Heart right ventricle (tissue), 16 donors: ENCODE measurements at regions not wholly inside any gene's neighbourhood (a gene's known extent, or its start where the extent isn't known, plus 50 kb on each side); places are given as distances from the start of the nearest gene placed in this dataset.

Experiments used
- ATAC-seq, 8 donors: fragments of 200-7000 bp; cut with Tn5 transposase; one replicate each; pipeline ENCODE4 v1.9.1; 2020; ENCODE audit warnings: mild to moderate bottlenecking in 8 of 8, moderate library complexity in 8 of 8, moderate number of reproducible peaks in 1 of 8
- DNase-seq, 2 donors: peaks; one replicate each; pipeline ENCODE4 v3.0.0-alpha.2; 2020
- H3K27ac ChIP-seq, 10 donors: fragments of 200-600 bp; sonication (generic) in 2 of 10; one replicate each; pipeline versions ENCODE4 v1.5.0 to v1.8.0; 2020 to 2022; ENCODE audit warnings: mild to moderate bottlenecking in 3 of 10
- H3K27me3 ChIP-seq, 7 donors: fragments of 200-600 bp; one replicate each; pipeline ENCODE4 v1.8.0; 2021 to 2022; ENCODE audit warnings: mild to moderate bottlenecking in 2 of 7
- H3K36me3 ChIP-seq, 9 donors: fragments of 200-600 bp; sonication (generic) in 1 of 9; one replicate each; pipeline versions ENCODE4 v1.5.0 to v1.8.0; 2020 to 2022; ENCODE audit warnings: mild to moderate bottlenecking in 2 of 9
- H3K4me1 ChIP-seq, 9 donors: fragments of 200-600 bp; sonication (generic) in 1 of 9; one replicate each; pipeline versions ENCODE4 v1.5.0 to v1.8.0; 2020 to 2022; ENCODE audit warnings: mild to moderate bottlenecking in 4 of 9
- H3K4me3 ChIP-seq, 10 donors: fragments of 200-600 bp; sonication (generic) in 2 of 10; one replicate each; pipeline versions ENCODE4 v1.5.0 to v1.8.0; 2020 to 2022; ENCODE audit warnings: mild to moderate bottlenecking in 7 of 10, moderate library complexity in 2 of 10
- H3K9me3 ChIP-seq, 11 donors: fragments of 200-600 bp in 10 of 11; sonication (generic) in 2 of 11; one replicate each; pipeline versions ENCODE4 v1.5.0 to v1.8.0; 2013 to 2022; ENCODE audit warnings: mild to moderate bottlenecking in 2 of 11, control low read depth in 1 of 11, moderate library complexity in 1 of 11
- CTCF ChIP-seq, 9 donors: fragments of 200-600 bp; sonication (generic) in 2 of 9; IDR thresholded peaks; one replicate each; pipeline versions ENCODE4 v1.5.0 to v1.8.0; 2021 to 2022; ENCODE audit warnings: antibody characterized with exemption in 9 of 9, mild to moderate bottlenecking in 5 of 9, moderate library complexity in 1 of 9
- WGBS, 2 donors: extraction: QIAGEN DNeasy Blood & Tissue Kit; methylation state at CpG; one replicate each; pipeline ENCODE4 v1.1.7; 2013; ENCODE audit warnings: inconsistent platforms in 1 of 2; 5-methylcytosine and 5-hydroxymethylcytosine counted together
- intact Hi-C, 10 donors: fragments of 100-400 bp; cut with DNase I; formaldehyde crosslinking; loops; one replicate each; pipeline versions ENCODE4 v1.11.1 to v1.14.2; 2022
- donor health status: Arrhythmogenic right ventricular cardiomyopathy.
- donor health status: ischemic (EF 13 %, LVEDD 7.1; RV severe dilation, severe dysfunction).
- donor health status: healthy with polysubstance abuse.
- donor health status: DM: no; HTN: yes; CAD: no.
- donor health status: DM: no; HTN: no; CAD: no.
- donor health status: ischemic (EF 25% LVEDD 6.9; RV normal size, moderate dysfunction).
- donor health status: ischemic (EF 25% LVEDD 5.7; RV mildly dilated, moderate dysfunction).
- donor health status: healthy.
- donor health status: DM: yes; HTN: yes; CAD: no.
- donor health status: Ischemic cardiomyopathy.
- donor health status: ischemic (EF 35%, LVEDD 5.7; RV mildly dilated, moderate dysfunction).
- donor health status: nonischemic (EF 11% LVEDD 7.7; RV severe dilation, severe dysfunction).
- donor health status: DM: yes; HTN: yes; CAD: no.
- donor health status: PGD.
- donor health status: ischemic (EF 29% LVEDD 5.4; RV normal size, mild dysfunction).
- donor health status: nonischemic (EF 23%, LVEDD 6.1; RV moderate dilation, normal function).

DNA sequence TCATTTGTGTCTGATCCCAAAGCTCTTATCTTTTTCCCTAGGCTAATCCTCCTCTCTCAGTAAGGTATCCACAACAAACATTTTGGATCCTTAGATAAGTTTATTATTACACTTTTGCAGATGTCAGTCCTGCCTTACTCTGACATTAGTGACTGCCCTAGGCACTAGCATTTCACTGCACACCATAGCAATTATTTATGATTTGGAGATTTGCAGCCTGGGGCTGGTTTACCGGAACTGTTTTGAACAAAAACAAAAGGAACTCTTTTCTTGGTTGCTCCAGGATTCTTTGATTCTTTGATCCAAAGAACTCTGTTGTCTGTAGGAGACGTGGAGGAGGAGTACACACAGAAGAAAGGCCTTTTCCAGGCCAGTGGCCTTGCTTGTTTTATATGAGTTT, 80.4 kb downstream of the EDNRB start:
- DNase-seq (no peak), ATAC-seq (no peak)
- Histone ChIP-seq H3K27me3 (no peaks in the 10 kb centered on the region), H3K36me3 (no peaks in the 10 kb centered on the region), H3K4me1 (peaks cover 0 to 26% (median 0%) of the 10 kb centered on the region in 9 donors), H3K9me3 (peaks cover 0 to 6% (median 0%) of the 10 kb centered on the region in 11 donors), H3K4me3 (no peak overlapping the region), H3K27ac (no peak overlapping the region)
- 91 to 95% methylated on average over 2 of the region's 2 CpGs for WGBS, 2 donors
- intact Hi-C loops: no loop called here
- no peak for TF ChIP-seq CTCF (IDR thresholded peaks at IDR 0.05)

- peaks cover 0 to 43% (median 7%) of the 10 kb centered on the region in 9 donors for H3K4me1 ChIP-seq
- ATAC-seq (peak in 4 of 8 donors; percentile 29 to 77 (median 56)), DNase-seq (no peak)
- 72 to 78% methylated on average over 3 of the region's 3 CpGs for WGBS, 2 donors
- H3K27ac ChIP-seq: peak overlapping the region in 1 of 10 donors; percentile 82
- no peak for TF ChIP-seq CTCF (IDR thresholded peaks at IDR 0.05)
- peaks cover 0 to 6% (median 0%) of the 10 kb centered on the region in 11 donors for H3K9me3 ChIP-seq
- intact Hi-C loops: no loop called here
- no peaks in the 10 kb centered on the region for H3K36me3 ChIP-seq
- H3K4me3 ChIP-seq: no peak overlapping the region
- no peaks in the 10 kb centered on the region for H3K27me3 ChIP-seq
These were observed 82.2 kb downstream of the EDNRB start for GRCh38 chr13:77836423-77836822.

DNA sequence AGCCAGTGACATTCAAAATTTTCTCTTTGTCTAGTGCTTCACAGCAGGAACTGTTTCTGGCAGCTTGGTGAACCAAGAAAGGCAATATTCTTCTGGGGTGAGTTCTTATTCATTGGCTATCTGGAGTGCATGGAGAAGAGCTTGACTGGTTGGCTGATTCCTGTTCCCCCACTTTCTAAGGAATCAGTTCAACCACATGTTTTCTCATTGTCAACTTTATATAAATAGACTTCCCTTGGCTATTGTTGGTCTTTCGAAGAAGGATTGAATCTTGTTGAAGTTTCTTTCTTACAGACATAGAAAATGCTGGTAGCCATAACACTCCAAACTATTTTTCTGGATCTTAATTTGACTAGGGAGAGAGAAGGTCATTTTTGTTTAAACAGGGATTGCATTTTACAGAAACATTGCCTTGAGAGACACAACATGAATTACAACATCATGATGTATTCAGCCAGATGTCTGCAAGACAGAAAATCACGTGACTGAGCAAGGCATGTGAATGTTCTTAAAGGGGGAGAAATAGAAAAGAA, 85.2 kb downstream of the EDNRB start:
- Histone ChIP-seq H3K36me3 (no peaks in the 10 kb centered on the region), H3K9me3 (no peaks in the 10 kb centered on the region), H3K27ac (peak overlapping the region; percentile 14 to 84 (median 58)), H3K27me3 (no peaks in the 10 kb centered on the region), H3K4me3 (no peak overlapping the region), H3K4me1 (peaks cover 0 to 45% (median 7%) of the 10 kb centered on the region in 9 donors)
- peak in 1 of 2 donors; percentile 24 for DNase-seq
- TF ChIP-seq CTCF (IDR thresholded peaks at IDR 0.05): no peak
- intact Hi-C loops: no loop called here
- ATAC-seq: peak in 7 of 8 donors; percentile 48 to 79 (median 75)
- WGBS, 2 donors: 47 to 48% methylated on average over 2 of the region's 2 CpGs

DNA sequence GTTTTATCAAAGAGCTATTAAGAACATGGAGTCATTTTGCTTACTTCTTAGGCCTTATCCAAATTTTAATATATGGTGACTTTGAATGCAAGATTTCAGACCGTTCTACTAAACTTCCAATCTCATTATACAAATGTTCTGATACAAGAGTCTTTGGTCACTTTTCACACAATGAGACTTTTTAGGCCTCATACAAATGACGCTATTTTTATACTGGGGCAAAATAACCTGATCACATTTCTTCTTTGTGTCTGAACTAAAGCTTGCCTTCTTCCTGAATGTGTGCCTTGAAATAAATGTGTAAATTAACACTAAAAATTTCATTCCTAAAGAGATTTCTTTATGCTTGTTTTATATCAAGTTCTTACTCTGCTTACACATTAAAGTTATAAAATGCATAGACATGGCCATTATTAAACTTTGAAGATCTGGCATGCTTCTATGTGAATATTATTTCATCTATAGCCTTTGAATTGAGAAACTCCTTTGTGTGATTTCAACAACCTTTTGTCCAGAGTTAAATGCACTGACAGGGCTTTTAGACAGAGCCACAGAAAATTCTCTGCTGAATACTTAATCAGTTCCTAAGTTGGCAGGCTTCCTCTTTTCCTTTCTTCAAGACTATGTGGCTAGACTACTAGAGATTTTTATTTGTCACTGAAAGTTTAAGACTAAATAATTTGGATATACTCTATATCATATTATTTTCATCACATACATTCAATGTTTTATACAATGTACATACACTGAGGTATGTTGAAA, 86.1 kb downstream of the EDNRB start:
- no peak for TF ChIP-seq CTCF (IDR thresholded peaks at IDR 0.05)
- intact Hi-C loops: no loop called here
- Histone ChIP-seq H3K4me1 (peaks cover 0 to 45% (median 7%) of the 10 kb centered on the region in 9 donors), H3K27me3 (no peaks in the 10 kb centered on the region), H3K9me3 (no peaks in the 10 kb centered on the region), H3K36me3 (no peaks in the 10 kb centered on the region), H3K27ac (peak overlapping the region in 7 of 10 donors; percentile 41 to 84 (median 67)), H3K4me3 (no peak overlapping the region)
- whole genome bisulfite sequencing, 2 donors: 72 to 87% methylated on average over 2 of the region's 2 CpGs
- DNase-seq (no peak), ATAC-seq (peak in 7 of 8 donors; percentile 63 to 89 (median 76))
